HG03135 (cell line): ENCODE measurements at regions not wholly inside any gene's neighbourhood (a gene's known extent, or its start where the extent isn't known, plus 50 kb on each side); places are given as distances from the start of the nearest gene placed in this dataset.

Experiments
- ATAC-seq: cut with Tn5 transposase; IDR thresholded peaks from one replicate; pipeline ENCODE4 v1.9.1; 2021; ENCODE audit warnings: mild to moderate bottlenecking, moderate library complexity; ENCODE audit not compliant: unreplicated experiment

- ATAC-seq: no peak
These were observed 505.6 kb upstream of the MKI67 start for GRCh38 chr10:128631801-128632241.

- no peak for ATAC-seq
These were observed 506.5 kb upstream of the MKI67 start for GRCh38 chr10:128632694-128633093.

GRCh38 chr10:128633864-128634540, 507.8 kb upstream of the MKI67 start:
- no peak for ATAC-seq

- ATAC-seq: no peak
These were observed 515.8 kb upstream of the MKI67 start for GRCh38 chr10:128642023-128642422.

GRCh38 chr10:128642502-128642901, 516.3 kb upstream of the MKI67 start:
- ATAC-seq: no peak

GRCh38 chr10:128643658-128644057, 517.4 kb upstream of the MKI67 start:
- no peak for ATAC-seq

GRCh38 chr10:128645486-128645885, 519.3 kb upstream of the MKI67 start:
- no peak for ATAC-seq

GRCh38 chr10:128646956-128647355, 520.7 kb upstream of the MKI67 start:
- ATAC-seq: no peak

GRCh38 chr10:128657548-128657947, 531.3 kb upstream of the MKI67 start:
- ATAC-seq: no peak

GRCh38 chr10:128660726-128661125, 534.5 kb upstream of the MKI67 start:
- no peak for ATAC-seq

- ATAC-seq: no peak
These were observed 535.4 kb upstream of the MKI67 start for GRCh38 chr10:128661404-128662197.

GRCh38 chr10:128662520-128662919, 536.3 kb upstream of the MKI67 start:
- no peak for ATAC-seq

GRCh38 chr10:128664729-128665128, 538.5 kb upstream of the MKI67 start:
- no peak for ATAC-seq

- ATAC-seq: no peak
These were observed 549.2 kb upstream of the MKI67 start for GRCh38 chr10:128675405-128675804.

GRCh38 chr10:128680116-128680515, 553.9 kb upstream of the MKI67 start:
- ATAC-seq: no peak

- ATAC-seq: no peak
These were observed 558.0 kb upstream of the MKI67 start for GRCh38 chr10:128684215-128684614.

GRCh38 chr10:128686630-128687278, 560.5 kb upstream of the MKI67 start:
- ATAC-seq: no peak

GRCh38 chr10:128687408-128687807, 561.2 kb upstream of the MKI67 start:
- no peak for ATAC-seq

- no peak for ATAC-seq
These were observed 561.8 kb upstream of the MKI67 start for GRCh38 chr10:128687927-128688549.

GRCh38 chr10:128689667-128690066, 563.4 kb upstream of the MKI67 start:
- no peak for ATAC-seq

GRCh38 chr10:128693493-128694131, 567.4 kb upstream of the MKI67 start:
- no peak for ATAC-seq
